Stimulated activated naive CD8-positive, alpha-beta T cell treated with anti-CD3 and anti-CD28 coated beads, Interleukin-15, amount 100 ng/mL, for 72 hours (primary cell): ENCODE measurements at regions not wholly inside any gene's neighbourhood (a gene's known extent, or its start where the extent isn't known, plus 50 kb on each side); places are given as distances from the start of the nearest gene placed in this dataset.

Experiments
- ATAC-seq: fragments of 150-1000 bp; cut with Tn5 transposase; 2 replicates; pipeline ENCODE4 v1.10.0; 2021; ENCODE audit warnings: mild to moderate bottlenecking, moderate library complexity
- DNase-seq, 2 donors: peaks; one replicate each; pipeline ENCODE4 v3.0.0; 2021 to 2022
- H3K27ac Mint-ChIP-seq, 2 donors: one replicate each; pipeline ENCODE4 v1.8.0; 2022; ENCODE audit warnings: mild to moderate bottlenecking in 2 of 2, mixed read lengths in 2 of 2, moderate library complexity in 2 of 2
- H3K27me3 Mint-ChIP-seq: one replicate; pipeline ENCODE4 v1.8.0; 2022; ENCODE audit warnings: mixed read lengths
- H3K4me1 Mint-ChIP-seq: one replicate; pipeline ENCODE4 v1.8.0; 2022; ENCODE audit warnings: mild to moderate bottlenecking, mixed read lengths
- H3K4me3 Mint-ChIP-seq, 2 donors: one replicate each; pipeline ENCODE4 v1.8.0; 2022; ENCODE audit warnings: mild to moderate bottlenecking in 2 of 2, mixed read lengths in 2 of 2, moderate library complexity in 1 of 2
- H3K9me3 Mint-ChIP-seq, 2 donors: one replicate each; pipeline ENCODE4 v1.8.0; 2022; ENCODE audit warnings: mixed read lengths in 2 of 2

- Mint-ChIP-seq H3K27ac (no peak overlapping the region), H3K9me3 (peaks cover 0 to 12% of the 10 kb centered on the region in 2 donors), H3K4me1 (no peaks in the 10 kb centered on the region), H3K4me3 (no peak overlapping the region), H3K27me3 (peaks cover 51% of the 10 kb centered on the region)
- DNase-seq (no peak), ATAC-seq (no peak)
Observed at GRCh38 chr15:101590785-101591184, 61.4 kb downstream of the TM2D3 start.

GRCh38 chr15:101583284-101583683 is 68.9 kb downstream of the TM2D3 start:
- H3K27ac Mint-ChIP-seq: no peak overlapping the region
- DNase-seq (no peak), ATAC-seq (no peak)
- peaks cover 63% of the 10 kb centered on the region for H3K27me3 Mint-ChIP-seq
- H3K4me1 Mint-ChIP-seq: peaks cover 13% of the 10 kb centered on the region
- no peak overlapping the region for H3K4me3 Mint-ChIP-seq
- peaks cover 0 to 10% of the 10 kb centered on the region in 2 donors for H3K9me3 Mint-ChIP-seq

DNA sequence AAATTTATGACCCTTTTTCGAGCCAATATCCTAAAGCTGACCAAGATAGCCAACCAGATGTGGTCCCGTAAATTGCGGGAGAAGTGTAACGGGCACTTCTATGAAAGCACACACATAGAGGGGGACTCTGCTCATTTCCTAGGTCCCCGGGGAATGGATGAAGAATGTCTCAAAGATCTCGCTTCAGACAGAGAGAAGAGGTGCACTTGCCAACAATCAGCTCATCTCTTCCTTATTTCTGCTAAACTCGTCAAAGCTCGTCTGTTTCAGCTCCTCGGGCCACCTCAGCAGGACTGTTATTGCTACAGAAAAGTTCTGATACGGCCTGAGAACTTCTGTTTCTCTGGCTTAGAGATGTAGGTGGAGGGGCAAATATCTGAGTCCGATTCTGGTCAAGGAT is 71.8 kb downstream of the TM2D3 start:
- Mint-ChIP-seq H3K27ac (no peak overlapping the region), H3K9me3 (peaks cover 0 to 17% of the 10 kb centered on the region in 2 donors), H3K4me1 (peaks cover 13% of the 10 kb centered on the region), H3K27me3 (peaks cover 73% of the 10 kb centered on the region), H3K4me3 (no peak overlapping the region)
- DNase-seq (no peak), ATAC-seq (no peak)

DNA sequence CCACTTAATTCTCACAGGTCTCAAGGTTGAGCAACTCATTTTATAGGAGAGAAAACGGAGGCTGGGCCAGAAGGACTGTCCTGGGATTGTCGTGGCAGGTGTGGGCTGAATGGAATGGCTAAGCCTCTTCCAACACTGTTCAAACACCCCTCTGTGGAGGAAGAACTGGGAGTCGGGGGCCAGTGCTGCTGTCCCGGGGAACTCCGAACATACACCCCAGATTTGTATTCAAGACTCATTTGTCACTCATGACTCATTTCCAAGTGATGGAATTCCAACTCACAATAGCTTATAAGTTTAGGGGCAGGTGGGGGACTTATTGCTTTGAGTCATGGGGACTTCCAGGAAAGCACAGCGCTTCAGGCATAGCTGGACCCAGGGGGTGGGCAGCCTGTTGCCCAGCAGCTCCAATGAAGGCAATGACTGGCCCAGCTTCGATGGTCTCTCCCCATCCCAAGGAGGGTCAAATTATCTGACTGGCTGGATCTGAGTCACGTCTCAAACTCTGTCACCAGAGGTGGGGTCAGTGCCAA is 72.5 kb downstream of the TM2D3 start:
- no peak overlapping the region for H3K4me3 Mint-ChIP-seq
- peaks cover 0 to 17% of the 10 kb centered on the region in 2 donors for H3K9me3 Mint-ChIP-seq
- no peak for ATAC-seq
- H3K27me3 Mint-ChIP-seq: peaks cover 73% of the 10 kb centered on the region
- H3K4me1 Mint-ChIP-seq: peaks cover 13% of the 10 kb centered on the region
- H3K27ac Mint-ChIP-seq: no peak overlapping the region
- no peak for DNase-seq

GRCh38 chr15:101578443-101578894 is 73.7 kb downstream of the TM2D3 start:
- Mint-ChIP-seq H3K27me3 (peaks cover 64% of the 10 kb centered on the region), H3K4me1 (peaks cover 13% of the 10 kb centered on the region), H3K4me3 (no peak overlapping the region), H3K27ac (no peak overlapping the region), H3K9me3 (peaks cover 0 to 11% of the 10 kb centered on the region in 2 donors)
- peak; percentile 66 for ATAC-seq
- DNase-seq: peak; percentile 9 to 18

DNA sequence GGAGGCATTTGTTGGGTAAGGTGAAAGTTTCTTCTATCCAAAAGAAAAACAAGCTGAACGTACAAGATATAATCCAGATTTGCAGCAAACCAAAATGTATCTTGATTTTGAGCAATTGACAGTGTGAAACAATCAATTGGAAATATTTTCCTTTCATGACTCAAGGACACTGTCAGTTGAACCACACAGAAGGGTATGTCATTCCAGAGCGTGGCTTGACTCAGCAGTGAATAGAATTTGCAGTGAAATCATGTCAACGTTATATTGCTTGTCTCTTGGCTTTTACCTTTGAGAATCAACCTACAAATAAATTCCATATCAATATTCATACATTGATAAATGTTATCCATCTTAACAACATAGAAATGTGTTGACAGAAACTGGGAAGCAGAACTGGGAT is 78.2 kb downstream of the TM2D3 start:
- H3K27ac Mint-ChIP-seq: no peak overlapping the region
- H3K4me3 Mint-ChIP-seq: no peak overlapping the region
- no peak for ATAC-seq
- DNase-seq: no peak
- H3K27me3 Mint-ChIP-seq: peaks cover 42% of the 10 kb centered on the region
- H3K4me1 Mint-ChIP-seq: peaks cover 6% of the 10 kb centered on the region
- peaks cover 0 to 9% of the 10 kb centered on the region in 2 donors for H3K9me3 Mint-ChIP-seq

DNA sequence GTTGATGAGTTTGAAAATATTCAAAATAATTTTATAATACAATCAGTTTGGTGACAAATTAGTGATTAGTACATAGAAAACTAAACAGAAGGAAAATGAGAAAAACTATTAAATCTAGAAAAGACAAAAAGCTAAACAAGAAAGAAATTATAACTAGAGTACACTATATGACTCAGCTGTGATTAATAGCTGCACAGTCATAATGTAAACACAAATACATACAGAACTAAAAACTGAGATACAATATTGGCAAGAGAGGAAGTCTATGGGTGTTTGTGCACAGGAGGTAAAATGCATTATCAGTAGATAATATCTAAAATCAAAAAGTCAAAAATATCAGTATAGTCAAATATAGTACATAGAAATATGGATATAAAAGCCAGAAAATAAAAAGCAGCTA is 80.7 kb upstream of the PCSK6 start:
- Mint-ChIP-seq H3K27ac (peak overlapping the region in 1 of 2 donors; percentile 41), H3K4me3 (no peak overlapping the region), H3K4me1 (no peaks in the 10 kb centered on the region), H3K9me3 (no peaks in the 10 kb centered on the region), H3K27me3 (peaks cover 31% of the 10 kb centered on the region)
- ATAC-seq (no peak), DNase-seq (no peak)

DNA sequence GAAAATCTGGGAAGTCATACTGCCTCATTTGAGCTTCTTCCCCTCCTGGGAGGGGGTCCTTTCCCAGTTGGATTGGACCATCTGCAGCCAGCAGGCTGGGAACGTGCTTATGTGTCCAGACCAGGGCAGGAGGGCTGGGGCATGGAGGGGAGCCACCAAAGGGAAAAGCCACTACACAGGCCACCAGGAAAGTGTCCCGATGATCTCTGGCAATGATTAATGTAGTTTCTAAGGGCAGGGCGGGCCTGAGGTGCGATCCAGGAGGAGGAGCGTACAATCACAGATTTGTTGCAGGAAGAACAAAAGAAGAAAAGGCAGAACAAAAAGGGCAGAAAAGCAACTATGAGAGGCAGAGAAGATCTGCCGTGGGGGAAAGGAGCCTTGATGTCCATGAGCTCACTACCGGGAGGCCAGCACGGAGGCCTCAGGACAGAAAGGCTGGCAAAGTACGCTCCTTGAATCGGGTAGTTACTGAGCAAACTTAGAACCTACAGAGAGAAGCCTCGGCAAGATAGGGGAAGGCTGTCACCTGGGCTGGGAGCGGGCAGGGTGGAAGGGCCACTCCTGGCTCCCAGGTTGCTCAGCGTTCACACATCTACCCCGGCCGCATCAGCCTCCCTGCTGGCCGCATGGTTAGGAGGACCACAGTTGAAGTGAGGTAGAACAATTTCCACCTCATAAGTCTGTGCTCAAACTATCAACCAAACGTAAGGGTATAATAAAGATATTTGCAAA is 79.5 kb upstream of the PCSK6 start:
- DNase-seq: no peak
- ATAC-seq: no peak
- H3K27ac Mint-ChIP-seq: peak overlapping the region in 1 of 2 donors; percentile 48
- H3K9me3 Mint-ChIP-seq: no peaks in the 10 kb centered on the region
- H3K27me3 Mint-ChIP-seq: peaks cover 31% of the 10 kb centered on the region
- no peak overlapping the region for H3K4me3 Mint-ChIP-seq
- no peaks in the 10 kb centered on the region for H3K4me1 Mint-ChIP-seq

GRCh38 chr15:101568309-101568708 is 78.8 kb upstream of the PCSK6 start:
- DNase-seq: no peak
- ATAC-seq: no peak
- Mint-ChIP-seq H3K4me1 (no peaks in the 10 kb centered on the region), H3K9me3 (no peaks in the 10 kb centered on the region), H3K4me3 (no peak overlapping the region), H3K27ac (no peak overlapping the region), H3K27me3 (peaks cover 25% of the 10 kb centered on the region)

- Mint-ChIP-seq H3K27me3 (peaks cover 23% of the 10 kb centered on the region), H3K9me3 (no peaks in the 10 kb centered on the region), H3K27ac (no peak overlapping the region), H3K4me1 (no peaks in the 10 kb centered on the region), H3K4me3 (no peak overlapping the region)
- no peak for DNase-seq
- no peak for ATAC-seq
Observed at GRCh38 chr15:101566748-101567488, 77.4 kb upstream of the PCSK6 start.

GRCh38 chr15:101565377-101565776 is 75.9 kb upstream of the PCSK6 start:
- no peak for DNase-seq
- Mint-ChIP-seq H3K9me3 (no peaks in the 10 kb centered on the region), H3K4me3 (no peak overlapping the region), H3K4me1 (no peaks in the 10 kb centered on the region), H3K27me3 (peaks cover 35% of the 10 kb centered on the region), H3K27ac (peak overlapping the region in 1 of 2 donors; percentile 86)
- no peak for ATAC-seq

DNA sequence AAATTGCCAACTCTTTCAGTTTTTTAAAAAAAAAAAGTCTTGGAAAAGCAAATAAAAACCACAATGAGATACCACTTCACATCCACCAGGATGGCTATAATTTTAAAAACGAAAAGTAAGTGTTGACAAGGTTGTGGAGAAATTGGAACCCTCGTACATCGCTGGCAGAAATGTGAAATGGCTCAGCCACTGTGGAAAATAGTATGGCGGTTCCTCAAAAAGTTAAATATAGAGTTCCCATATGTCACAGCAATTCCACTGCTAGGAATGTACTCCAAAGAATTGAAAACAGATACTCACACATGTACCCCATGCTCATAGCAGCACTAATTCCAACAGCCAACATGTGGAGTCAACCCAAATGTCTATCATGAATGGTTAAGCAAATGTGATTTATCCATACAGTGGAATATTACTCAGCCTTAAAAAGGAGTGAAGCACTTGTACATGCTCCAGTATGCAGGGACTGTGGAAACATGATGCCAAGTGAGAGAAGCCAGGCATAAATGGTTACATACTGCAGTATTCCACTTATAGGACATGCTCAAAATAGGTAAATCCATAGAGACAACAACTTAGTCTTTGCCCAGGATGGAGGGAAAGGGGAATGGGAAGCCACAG is 73.8 kb upstream of the PCSK6 start:
- H3K27me3 Mint-ChIP-seq: peaks cover 50% of the 10 kb centered on the region
- H3K9me3 Mint-ChIP-seq: no peaks in the 10 kb centered on the region
- no peak overlapping the region for H3K27ac Mint-ChIP-seq
- DNase-seq: no peak
- no peak overlapping the region for H3K4me3 Mint-ChIP-seq
- H3K4me1 Mint-ChIP-seq: no peaks in the 10 kb centered on the region
- no peak for ATAC-seq

GRCh38 chr15:101562428-101563059 is 73.0 kb upstream of the PCSK6 start:
- no peak overlapping the region for H3K4me3 Mint-ChIP-seq

DNA sequence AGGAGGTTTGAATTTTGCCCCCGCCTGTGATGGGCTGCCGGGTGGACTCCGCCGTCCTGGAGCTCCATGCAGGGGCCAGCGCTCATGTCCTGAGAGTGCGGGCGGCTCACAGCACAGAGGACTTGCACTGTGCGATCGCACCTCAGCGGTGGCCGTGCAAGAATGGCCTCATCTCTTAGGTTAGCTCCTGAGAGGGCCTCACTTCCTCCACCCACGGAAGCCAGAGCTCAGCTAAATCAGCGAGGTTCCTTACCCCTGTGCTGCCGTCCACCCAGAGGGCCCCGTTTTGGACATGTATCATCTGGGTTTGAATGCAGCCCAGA is 72.0 kb upstream of the PCSK6 start:
- DNase-seq: no peak
- Mint-ChIP-seq H3K4me1 (no peaks in the 10 kb centered on the region), H3K27ac (no peak overlapping the region), H3K27me3 (peaks cover 39% of the 10 kb centered on the region), H3K4me3 (no peak overlapping the region), H3K9me3 (no peaks in the 10 kb centered on the region)
- ATAC-seq: no peak

More at GRCh38 chr15:101562428-101563059, 73.0 kb upstream of the PCSK6 start:
- Mint-ChIP-seq H3K27ac (no peak overlapping the region), H3K4me1 (no peaks in the 10 kb centered on the region), H3K27me3 (peaks cover 49% of the 10 kb centered on the region), H3K9me3 (no peaks in the 10 kb centered on the region)
- DNase-seq (no peak), ATAC-seq (no peak)

DNA sequence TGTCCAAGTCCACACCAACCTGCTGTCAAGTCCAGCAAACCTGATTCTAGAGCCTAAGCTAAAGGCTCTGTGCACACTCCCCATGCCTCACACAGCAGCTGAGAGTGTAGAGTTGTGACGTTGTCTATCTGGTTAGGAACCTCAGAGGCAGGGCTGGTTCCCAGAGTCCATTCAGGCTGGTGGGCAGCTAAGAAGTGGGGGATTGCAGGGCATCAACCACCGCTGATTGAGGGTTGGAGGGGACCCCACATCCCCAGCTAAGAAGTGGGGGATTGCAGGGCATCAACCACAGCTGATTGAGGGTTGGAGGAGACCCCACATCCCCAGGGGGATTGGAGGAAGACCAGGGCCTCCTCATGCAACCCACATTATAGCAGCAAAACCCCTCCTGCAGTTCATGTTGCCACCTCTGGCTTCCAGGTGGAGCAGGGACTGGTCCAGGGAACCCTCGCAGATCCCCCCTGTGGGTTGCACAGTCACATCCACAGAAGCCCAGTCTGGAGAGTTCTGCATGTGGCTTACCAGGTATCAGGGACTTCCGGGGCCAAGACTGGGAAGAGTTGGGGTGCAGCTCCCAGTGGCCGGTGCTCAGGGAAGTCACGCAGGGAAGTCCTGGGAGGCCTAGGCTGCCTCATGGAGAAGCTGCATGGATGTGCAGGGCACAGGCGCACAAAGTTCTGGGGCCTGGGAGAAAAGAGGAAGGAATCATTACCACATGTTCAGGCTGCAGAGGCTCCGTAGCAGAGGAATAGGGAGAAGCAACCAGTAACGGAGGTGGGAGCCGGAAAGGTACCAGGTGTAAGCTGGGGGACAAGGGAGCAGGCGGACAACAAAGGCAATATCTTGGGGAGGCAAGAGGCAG is 71.4 kb upstream of the PCSK6 start:
- Mint-ChIP-seq H3K9me3 (no peaks in the 10 kb centered on the region), H3K27me3 (peaks cover 35% of the 10 kb centered on the region), H3K4me1 (no peaks in the 10 kb centered on the region), H3K27ac (no peak overlapping the region), H3K4me3 (no peak overlapping the region)
- ATAC-seq (no peak), DNase-seq (no peak)
